ENCODE measurements at regions not wholly inside any gene's neighbourhood (a gene's known extent, or its start where the extent isn't known, plus 50 kb on each side); places are given as distances from the start of the nearest gene placed in this dataset.
"Not testable (repeated sequence)": the region's sequence is repeated elsewhere in the genome, so short reads cannot be mapped to it uniquely, and the experiment has no call there.

DNA sequence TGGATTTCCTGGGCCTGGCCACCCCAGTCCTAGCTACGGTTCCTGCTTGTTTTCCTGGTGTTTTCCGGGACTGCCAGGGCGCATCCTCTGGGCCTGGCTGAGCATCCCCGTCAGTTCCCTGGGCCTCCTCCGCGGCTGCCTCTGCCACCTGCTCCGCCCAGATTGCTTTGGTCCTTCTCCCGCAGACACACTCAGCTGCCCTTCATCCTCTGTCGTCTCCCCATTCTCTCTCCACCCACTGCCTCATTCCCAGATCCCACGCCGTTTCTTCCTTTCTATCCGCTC, 153.2 kb upstream of the NBPF19 start:
- POLR2A ChIA-PET; H3K36me3 Mint-ChIP-seq (ENCODE audit: low read depth); H3K4me1 Mint-ChIP-seq; H3K27me3 Mint-ChIP-seq; H3K27ac Mint-ChIP-seq; CTCF ChIA-PET; H3K9me3 Mint-ChIP-seq; DNase-seq; H3K4me3 Mint-ChIP-seq: not testable (repeated sequence)

DNA sequence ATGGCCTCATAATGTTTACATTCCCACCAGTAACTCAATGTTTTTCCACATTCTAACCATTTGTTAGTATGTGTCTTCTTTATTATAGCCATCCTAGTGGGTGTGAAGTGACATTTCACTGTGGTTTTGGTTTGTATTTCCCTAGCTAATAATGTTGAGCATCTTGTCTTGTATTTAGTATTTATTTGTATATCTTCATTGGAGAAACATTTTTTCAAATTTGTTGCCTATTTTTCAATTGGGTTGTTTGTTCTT, 144.8 kb upstream of the NBPF19 start:
- H3K9me3 Mint-ChIP-seq; H3K36me3 Mint-ChIP-seq (ENCODE audit: low read depth); H3K27me3 Mint-ChIP-seq; POLR2A ChIA-PET; H3K4me3 Mint-ChIP-seq; H3K27ac Mint-ChIP-seq; DNase-seq; H3K4me1 Mint-ChIP-seq; CTCF ChIA-PET: not testable (repeated sequence)

DNA sequence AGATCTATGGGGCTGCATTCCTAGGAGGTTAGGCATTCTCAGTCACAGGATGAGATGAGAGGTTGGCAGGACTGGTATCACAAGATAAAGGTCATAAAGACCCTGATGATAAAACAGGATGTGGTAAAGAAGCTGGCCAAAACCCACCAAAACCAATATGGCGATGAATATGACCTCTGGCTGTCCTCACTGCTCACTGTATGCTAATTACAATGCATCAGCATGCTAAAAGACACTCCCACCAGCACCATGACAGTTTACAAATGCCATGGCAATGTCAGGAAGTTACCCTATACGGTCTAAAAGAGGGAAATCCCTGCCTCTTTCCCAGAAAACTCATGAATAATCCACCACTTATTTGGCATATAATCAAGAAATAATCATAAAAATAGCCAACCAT, 138.8 kb upstream of the NBPF19 start:
- H3K27me3 Mint-ChIP-seq; H3K36me3 Mint-ChIP-seq (ENCODE audit: low read depth); H3K9me3 Mint-ChIP-seq; POLR2A ChIA-PET; H3K27ac Mint-ChIP-seq; H3K4me1 Mint-ChIP-seq; CTCF ChIA-PET; DNase-seq; H3K4me3 Mint-ChIP-seq: not testable (repeated sequence)

DNA sequence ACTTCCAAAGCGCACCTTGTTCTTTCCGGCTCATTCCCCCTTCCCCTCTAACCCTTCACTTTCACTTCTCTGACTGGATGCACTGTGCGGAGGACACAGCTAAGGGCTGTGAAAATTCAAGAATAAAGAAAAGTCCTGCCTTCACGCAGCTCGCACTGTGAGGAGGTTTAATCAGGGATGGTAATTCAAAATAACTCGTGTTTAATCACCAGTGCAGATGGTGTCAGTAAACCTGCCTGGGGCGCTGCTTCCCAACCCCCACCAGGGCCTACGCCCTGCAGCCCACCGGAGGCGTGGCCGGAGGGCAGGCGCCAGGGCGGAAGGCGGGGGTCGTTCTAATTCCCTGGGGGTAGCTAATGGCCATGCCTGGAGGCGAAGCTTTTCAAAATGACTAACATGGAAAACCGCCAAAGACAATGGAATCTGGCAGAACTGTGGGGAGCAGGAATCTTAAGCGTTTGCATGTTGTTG, 136.6 kb upstream of the NBPF19 start:
- H3K36me3 Mint-ChIP-seq (ENCODE audit: low read depth); DNase-seq; H3K27ac Mint-ChIP-seq; POLR2A ChIA-PET; H3K4me1 Mint-ChIP-seq; H3K4me3 Mint-ChIP-seq; H3K27me3 Mint-ChIP-seq; H3K9me3 Mint-ChIP-seq; CTCF ChIA-PET: not testable (repeated sequence)

DNA sequence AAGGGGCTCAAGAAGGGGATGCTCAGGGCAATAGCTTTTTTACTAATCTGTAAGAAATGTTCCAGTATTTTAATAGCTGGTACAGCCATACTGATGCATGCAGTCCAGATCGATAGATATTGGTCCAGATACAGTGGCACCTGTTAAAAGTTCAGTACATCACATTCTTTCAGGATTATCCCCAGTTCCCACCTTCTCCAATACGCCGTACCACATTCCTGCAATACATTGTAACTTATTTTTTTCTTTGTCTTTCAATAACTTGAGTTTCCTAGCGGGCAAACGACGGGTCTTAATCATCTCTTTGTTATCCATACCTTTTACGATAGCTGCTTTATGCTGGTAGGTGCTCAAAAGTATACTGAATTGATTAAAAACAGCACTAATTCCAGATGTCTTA, 136.1 kb upstream of the NBPF19 start:
- H3K4me3 Mint-ChIP-seq; H3K27me3 Mint-ChIP-seq; H3K9me3 Mint-ChIP-seq; POLR2A ChIA-PET; DNase-seq; CTCF ChIA-PET; H3K4me1 Mint-ChIP-seq; H3K36me3 Mint-ChIP-seq (ENCODE audit: low read depth); H3K27ac Mint-ChIP-seq: not testable (repeated sequence)

DNA sequence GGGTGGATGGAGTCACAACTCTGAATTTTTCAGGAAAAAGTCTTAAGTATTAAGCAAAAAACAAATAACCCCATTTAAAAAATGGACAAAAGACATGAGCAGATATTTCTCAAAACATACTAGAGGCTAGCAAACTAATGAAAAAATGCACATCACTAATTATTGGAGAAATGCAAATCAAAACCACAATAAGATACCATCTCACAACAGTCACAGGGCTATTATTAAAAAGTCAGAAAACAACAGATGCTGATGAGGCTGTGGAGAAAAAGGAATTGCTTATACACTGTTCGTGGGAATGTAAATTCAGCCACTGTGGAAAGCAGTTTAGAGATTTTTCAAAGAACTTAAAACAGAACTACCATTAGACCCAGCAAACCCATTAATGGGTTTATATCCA, 125.4 kb upstream of the NBPF19 start:
- H3K27ac Mint-ChIP-seq; DNase-seq; H3K4me1 Mint-ChIP-seq; H3K4me3 Mint-ChIP-seq; H3K36me3 Mint-ChIP-seq (ENCODE audit: low read depth); H3K9me3 Mint-ChIP-seq; CTCF ChIA-PET; POLR2A ChIA-PET; H3K27me3 Mint-ChIP-seq: not testable (repeated sequence)

DNA sequence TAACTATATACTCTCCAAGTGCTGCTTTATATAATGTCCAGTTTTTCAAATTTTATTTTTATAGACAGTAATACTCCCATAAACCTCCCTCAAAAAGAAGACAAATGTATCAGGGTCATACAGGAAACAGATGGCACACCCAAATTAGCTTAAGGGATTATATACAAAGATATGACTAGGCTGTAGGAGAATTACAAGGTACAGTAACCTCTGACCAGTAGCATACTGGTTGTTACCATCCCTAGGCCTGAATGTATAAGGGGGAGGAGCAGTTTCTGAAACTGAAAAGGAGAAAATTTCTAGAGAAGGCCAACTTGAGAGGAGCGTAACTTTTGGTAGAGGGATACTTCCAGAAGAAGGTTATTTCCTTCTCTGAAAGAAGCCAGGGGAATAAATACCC, 122.6 kb upstream of the NBPF19 start:
- H3K4me3 Mint-ChIP-seq; H3K36me3 Mint-ChIP-seq (ENCODE audit: low read depth); H3K27me3 Mint-ChIP-seq; H3K4me1 Mint-ChIP-seq; H3K9me3 Mint-ChIP-seq; DNase-seq; POLR2A ChIA-PET; CTCF ChIA-PET; H3K27ac Mint-ChIP-seq: not testable (repeated sequence)

DNA sequence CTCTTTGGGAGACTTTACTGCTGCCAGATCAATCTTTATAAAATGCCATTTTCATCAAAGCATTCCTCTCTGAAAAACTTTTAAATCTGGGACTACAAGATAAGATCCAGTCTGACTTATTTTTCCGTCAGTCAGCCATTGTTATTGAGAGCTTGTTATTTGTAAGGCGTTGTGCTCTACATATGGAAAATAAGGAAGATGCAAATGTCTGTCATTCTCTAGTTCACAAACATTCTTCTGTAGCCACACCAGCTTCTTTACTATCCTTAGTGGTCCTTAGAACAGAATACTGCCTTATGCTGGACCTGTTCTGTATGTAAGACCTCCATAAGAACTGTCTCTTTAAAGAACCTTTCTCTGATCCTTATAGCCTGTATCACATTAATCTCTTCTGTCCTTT, 120.3 kb upstream of the NBPF19 start:
- POLR2A ChIA-PET; H3K27me3 Mint-ChIP-seq; H3K9me3 Mint-ChIP-seq; H3K4me3 Mint-ChIP-seq; H3K4me1 Mint-ChIP-seq; CTCF ChIA-PET; H3K36me3 Mint-ChIP-seq (ENCODE audit: low read depth); H3K27ac Mint-ChIP-seq; DNase-seq: not testable (repeated sequence)

DNA sequence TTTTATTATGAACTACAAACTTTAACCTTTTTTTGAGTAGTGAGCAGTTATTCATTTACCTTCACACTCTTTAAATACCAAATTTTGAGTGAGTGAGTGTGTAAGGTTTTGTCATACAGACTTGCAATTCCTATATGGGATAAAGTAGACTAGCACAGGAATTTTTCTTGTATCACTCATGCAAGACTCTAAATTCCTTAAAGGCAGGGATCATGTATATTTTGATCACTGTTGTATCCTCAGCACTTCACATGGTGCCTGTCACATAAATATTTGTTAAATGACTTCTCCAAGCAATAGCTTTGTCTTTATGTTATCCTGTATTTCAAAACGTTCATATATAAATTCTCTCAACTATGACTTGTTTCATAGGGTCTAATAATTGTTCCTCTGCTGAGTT, 119.1 kb upstream of the NBPF19 start:
- POLR2A ChIA-PET; DNase-seq; H3K4me1 Mint-ChIP-seq; H3K4me3 Mint-ChIP-seq; H3K27me3 Mint-ChIP-seq; H3K27ac Mint-ChIP-seq; H3K9me3 Mint-ChIP-seq; H3K36me3 Mint-ChIP-seq (ENCODE audit: low read depth); CTCF ChIA-PET: not testable (repeated sequence)

DNA sequence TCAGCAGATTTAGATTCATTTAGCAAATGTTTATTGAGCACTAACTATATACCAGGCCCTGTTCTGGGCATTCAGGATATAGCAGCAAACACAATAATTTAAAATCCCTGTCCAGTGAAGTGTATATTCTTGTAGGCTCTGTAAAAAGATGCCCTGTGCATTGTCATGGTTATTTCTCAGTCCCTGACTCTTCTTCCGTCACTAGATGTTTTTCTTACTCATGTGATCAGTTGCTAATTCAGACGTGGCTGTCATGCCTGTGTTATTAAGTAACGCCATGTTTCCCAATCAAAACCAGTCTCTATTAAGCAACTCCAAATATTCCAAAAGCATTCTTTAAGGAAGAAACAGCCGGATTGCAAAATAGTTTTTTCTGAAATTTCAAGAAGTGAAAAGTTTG, 118.7 kb upstream of the NBPF19 start:
- H3K4me3 Mint-ChIP-seq; DNase-seq; POLR2A ChIA-PET; H3K27me3 Mint-ChIP-seq; CTCF ChIA-PET; H3K4me1 Mint-ChIP-seq; H3K27ac Mint-ChIP-seq; H3K9me3 Mint-ChIP-seq; H3K36me3 Mint-ChIP-seq (ENCODE audit: low read depth): not testable (repeated sequence)

DNA sequence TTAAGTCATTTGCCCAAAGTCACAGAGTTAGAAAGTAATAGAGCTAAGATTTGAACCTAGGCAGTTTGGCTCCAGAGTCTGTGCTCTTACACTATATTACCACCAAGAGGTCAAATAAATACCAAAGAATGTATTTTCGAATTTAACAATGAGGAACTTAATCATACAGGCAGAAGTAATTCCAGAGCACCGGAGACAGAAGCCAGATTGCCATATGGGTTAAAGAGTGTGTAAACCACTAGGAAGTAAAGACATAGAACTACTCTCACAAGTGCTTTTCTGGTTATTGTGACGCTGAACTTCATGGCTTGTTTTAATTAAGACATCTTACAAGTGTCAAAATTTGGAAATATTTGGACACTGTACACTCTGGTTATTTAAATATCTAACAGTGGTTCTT, 114.5 kb upstream of the NBPF19 start:
- H3K4me3 Mint-ChIP-seq; H3K27ac Mint-ChIP-seq; POLR2A ChIA-PET; H3K27me3 Mint-ChIP-seq; H3K9me3 Mint-ChIP-seq; CTCF ChIA-PET; H3K4me1 Mint-ChIP-seq; H3K36me3 Mint-ChIP-seq (ENCODE audit: low read depth); DNase-seq: not testable (repeated sequence)

DNA sequence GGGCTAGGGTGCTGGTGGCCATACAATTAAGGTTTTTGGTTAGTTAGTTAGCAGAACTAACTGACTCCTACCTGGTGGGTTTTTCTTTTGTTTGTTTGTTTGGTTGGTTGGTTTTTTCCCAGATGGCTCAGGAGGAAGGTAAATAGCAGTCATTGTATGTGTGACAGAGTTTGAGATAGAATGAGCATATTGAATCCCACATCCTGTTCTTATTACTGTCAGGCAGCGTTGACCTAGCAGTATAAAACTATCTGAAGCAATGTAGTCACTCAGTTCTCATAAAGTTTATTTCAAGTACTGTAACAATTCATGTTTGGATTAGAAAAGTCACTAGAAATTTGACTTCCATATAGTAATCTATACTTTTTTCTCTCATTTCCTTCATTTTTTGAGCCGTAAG, 113.5 kb upstream of the NBPF19 start:
- H3K27ac Mint-ChIP-seq; H3K27me3 Mint-ChIP-seq; CTCF ChIA-PET; H3K4me1 Mint-ChIP-seq; H3K4me3 Mint-ChIP-seq; H3K9me3 Mint-ChIP-seq; H3K36me3 Mint-ChIP-seq (ENCODE audit: low read depth); DNase-seq; POLR2A ChIA-PET: not testable (repeated sequence)

DNA sequence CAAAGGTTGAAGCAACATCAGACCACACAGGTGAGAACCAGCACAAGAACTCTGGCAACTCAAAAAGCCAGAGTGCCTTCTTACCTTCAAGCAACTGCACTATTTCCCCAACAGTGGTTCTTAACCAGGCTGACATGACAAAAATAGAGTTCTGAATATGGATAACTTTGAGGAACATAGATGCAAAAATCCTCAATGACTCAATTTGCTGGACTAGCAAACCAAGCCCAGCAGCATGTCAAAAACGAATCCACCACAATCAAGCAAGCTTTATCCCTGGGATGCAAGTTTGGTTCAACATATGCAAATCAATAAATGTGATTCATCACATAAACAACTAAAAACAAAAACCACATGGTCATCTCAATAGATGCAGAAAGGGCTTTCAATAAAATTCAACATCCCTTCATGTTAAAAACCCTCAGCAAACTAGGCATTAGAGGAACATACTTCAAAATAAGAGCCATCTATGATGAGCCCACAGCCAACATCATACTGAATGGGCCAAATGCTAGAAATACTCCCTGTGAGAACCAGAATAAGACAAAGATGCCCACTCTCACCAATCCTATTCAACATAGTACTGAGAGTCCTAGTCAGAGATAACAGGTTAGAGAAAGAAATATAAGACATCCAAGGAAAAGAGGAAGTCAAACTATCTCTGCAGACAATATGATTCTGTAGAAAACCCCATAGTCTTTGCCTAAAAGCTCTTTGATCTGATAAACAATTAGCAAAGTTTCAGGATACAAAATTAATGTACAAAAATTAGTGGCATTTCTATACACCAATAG, 110.5 kb upstream of the NBPF19 start:
- H3K36me3 Mint-ChIP-seq (ENCODE audit: low read depth); H3K4me1 Mint-ChIP-seq; H3K27me3 Mint-ChIP-seq; H3K4me3 Mint-ChIP-seq; DNase-seq; H3K27ac Mint-ChIP-seq; CTCF ChIA-PET; H3K9me3 Mint-ChIP-seq; POLR2A ChIA-PET: not testable (repeated sequence)

DNA sequence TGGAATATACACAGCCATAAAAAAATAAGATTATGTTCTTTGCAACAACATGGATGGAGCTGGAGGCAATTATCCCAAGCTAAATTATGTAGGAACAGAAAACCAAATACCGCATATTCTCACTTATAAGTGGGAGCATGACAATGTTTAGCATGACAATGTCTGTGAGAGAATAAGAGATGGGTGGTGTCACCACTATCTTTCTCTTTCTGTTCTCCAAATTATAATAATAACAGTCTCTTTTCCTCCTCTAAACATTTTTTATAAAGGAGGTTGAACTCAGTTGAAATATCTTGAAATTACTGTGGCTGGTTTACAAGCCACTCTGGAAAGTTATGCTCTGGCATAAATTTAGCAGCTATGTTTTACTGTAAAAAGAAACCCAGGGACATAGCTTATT, 108.4 kb upstream of the NBPF19 start:
- H3K4me1 Mint-ChIP-seq; H3K27ac Mint-ChIP-seq; POLR2A ChIA-PET; H3K27me3 Mint-ChIP-seq; H3K36me3 Mint-ChIP-seq (ENCODE audit: low read depth); CTCF ChIA-PET; DNase-seq; H3K4me3 Mint-ChIP-seq; H3K9me3 Mint-ChIP-seq: not testable (repeated sequence)

DNA sequence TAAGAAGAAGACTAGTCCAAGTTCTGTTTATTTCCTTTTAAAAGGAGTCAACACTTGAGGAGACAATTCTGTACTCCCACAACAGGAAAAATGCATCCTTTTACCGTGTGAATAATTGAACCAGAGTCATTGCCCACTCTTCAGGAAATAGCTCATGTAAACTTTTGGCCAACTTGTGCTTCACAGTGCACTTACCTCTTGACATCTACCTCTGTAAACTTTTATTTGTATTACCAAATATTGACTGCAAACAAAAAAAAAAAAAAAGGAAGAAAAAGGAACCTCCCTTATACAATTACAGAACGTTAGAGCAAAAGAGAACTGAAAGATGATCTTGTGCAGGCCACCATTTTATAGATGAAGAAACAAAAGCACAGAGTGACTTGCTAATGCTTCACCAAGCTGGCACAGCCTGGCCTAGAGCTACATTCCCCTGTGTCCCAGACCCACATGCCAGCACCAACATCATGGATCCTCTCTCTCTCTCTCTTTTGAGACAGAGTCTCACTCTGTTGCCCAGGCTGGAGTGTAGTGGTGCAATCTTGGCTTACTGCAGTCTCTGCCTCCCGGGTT, 107.3 kb upstream of the NBPF19 start:
- POLR2A ChIA-PET; H3K4me3 Mint-ChIP-seq; H3K36me3 Mint-ChIP-seq (ENCODE audit: low read depth); H3K27ac Mint-ChIP-seq; DNase-seq; CTCF ChIA-PET; H3K4me1 Mint-ChIP-seq; H3K27me3 Mint-ChIP-seq; H3K9me3 Mint-ChIP-seq: not testable (repeated sequence)

Data from activated CD4-positive, alpha-beta memory T cell treated with anti-CD3 and anti-CD28 coated beads, Interleukin-2, amount 10 ng/mL, durations not matched to agents 7 days and 5 days (primary cell).